H7 (cell line): ENCODE measurements at regions not wholly inside any gene's neighbourhood (a gene's known extent, or its start where the extent isn't known, plus 50 kb on each side); places are given as distances from the start of the nearest gene placed in this dataset.
A peak's percentile ranks its signal among the peaks of the same experiment; 100 is the strongest.
"Not testable (repeated sequence)": the region's sequence is repeated elsewhere in the genome, so short reads cannot be mapped to it uniquely, and the experiment has no call there.

Experiments used
- DNase-seq: peaks from one replicate; pipeline ENCODE4 v3.0.0; 2012
- H3K27me3 ChIP-seq: 2 replicates; pipeline ENCODE4 v1.6.0; 2011; ENCODE audit warnings: mild to moderate bottlenecking, low read length; ENCODE audit not compliant: control insufficient read depth, insufficient read depth
- H3K36me3 ChIP-seq: replicated peaks from 2 replicates; pipeline ENCODE4 v1.5.1; 2011; ENCODE audit warnings: low read length; ENCODE audit not compliant: control insufficient read depth, insufficient read depth
- H3K4me3 ChIP-seq: 2 replicates; pipeline ENCODE4 v1.5.1; 2011; ENCODE audit warnings: low read depth, mild to moderate bottlenecking, control low read depth, low read length, moderate library complexity; ENCODE audit not compliant: insufficient read depth

DNA sequence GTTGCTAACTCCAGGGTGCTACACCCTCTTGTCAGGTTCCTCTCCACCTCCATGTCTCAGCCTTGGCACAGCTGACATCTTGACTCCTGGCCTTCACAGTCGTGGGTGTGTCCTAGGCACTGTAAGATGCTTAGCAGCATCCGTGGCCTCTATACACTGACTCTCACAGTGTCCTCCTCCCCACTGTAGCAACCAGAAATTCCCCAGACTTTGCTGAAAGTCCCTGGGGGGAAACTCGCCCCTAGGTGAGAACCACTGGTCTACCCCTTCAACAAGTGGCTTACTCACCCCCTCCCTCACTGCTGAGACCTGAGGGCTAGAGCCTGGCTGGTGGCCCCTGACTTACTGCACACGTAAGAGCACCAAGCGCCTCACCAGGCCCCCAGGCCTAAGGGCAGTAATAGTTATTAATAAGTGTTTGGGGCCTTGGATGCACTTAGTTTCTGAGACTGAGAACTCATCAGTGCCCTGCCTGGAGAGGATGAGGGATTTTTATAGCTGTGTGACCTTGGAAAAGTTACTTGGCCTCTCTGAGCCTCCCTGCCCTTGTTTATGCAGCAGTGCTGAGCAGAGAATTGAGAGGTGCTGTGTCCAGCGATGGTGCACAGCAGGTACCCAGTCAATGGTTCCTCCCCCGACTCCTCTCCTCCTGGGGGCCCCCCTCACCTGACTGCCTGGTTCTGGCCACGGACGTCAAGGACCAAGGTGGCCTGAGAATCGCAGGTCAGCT, 67.1 kb downstream of the RMI2 start:
- Histone ChIP-seq H3K27me3 (no peaks in the 10 kb centered on the region), H3K4me3 (no peak overlapping the region), H3K36me3 (no peaks in the 10 kb centered on the region)
- no peak for DNase-seq

DNA sequence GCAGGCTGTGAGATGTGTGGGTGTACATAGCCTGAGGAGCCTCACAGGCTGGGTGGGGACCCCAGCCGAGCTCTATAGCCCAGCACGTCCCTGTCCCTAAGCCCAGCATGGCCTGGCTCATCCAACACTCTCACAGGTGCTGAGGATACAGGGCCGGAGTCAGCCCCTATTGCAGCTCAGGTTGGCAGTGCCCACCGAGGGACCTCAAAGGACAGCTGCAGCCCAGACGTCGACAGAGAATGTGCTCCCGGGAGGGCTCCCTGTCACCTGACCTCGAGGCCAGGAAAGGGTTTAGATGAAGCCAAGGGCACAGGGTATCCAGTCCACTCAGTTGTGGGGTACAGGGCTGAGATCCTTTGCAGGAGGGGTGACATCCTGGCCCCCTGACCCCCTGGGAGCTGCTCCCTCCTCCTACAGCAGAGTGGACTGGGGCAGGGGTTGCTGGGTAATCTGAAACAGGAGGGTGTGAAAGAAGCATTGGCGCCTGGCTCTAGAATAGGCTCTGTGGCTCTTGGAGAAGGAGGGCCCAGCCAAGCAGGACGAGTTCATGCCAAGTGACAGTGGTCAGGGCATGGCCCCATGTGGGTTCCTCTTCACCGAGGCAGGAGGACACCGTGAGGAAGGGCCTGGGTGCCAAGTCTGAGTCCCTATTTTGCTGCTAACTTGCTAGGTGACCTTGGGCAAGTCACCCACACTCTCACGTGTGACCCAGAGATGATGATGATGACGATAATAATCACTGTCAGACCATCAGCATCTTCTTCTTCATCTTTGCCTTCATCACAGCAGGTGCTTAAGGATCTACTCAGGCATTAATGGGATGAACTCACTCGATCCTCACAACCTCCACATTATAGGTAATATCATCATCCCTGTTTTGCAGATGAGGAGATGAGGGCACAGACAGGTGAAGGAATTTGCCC, 68.0 kb downstream of the RMI2 start:
- no peak for DNase-seq
- no peaks in the 10 kb centered on the region for H3K27me3 ChIP-seq
- H3K4me3 ChIP-seq, result no peak overlapping the region
- no peaks in the 10 kb centered on the region for H3K36me3 ChIP-seq

GRCh38 chr16:11413907-11414595, 68.8 kb downstream of the RMI2 start:
- peak; percentile 30 for DNase-seq
- H3K4me3 ChIP-seq, result no peak overlapping the region
- H3K36me3 ChIP-seq, result no peaks in the 10 kb centered on the region
- H3K27me3 ChIP-seq, result no peaks in the 10 kb centered on the region

GRCh38 chr16:11414815-11415775, 69.8 kb downstream of the RMI2 start:
- no peak overlapping the region for H3K4me3 ChIP-seq
- H3K27me3 ChIP-seq, result no peaks in the 10 kb centered on the region
- peak; percentile 73 for DNase-seq
- no peaks in the 10 kb centered on the region for H3K36me3 ChIP-seq

DNA sequence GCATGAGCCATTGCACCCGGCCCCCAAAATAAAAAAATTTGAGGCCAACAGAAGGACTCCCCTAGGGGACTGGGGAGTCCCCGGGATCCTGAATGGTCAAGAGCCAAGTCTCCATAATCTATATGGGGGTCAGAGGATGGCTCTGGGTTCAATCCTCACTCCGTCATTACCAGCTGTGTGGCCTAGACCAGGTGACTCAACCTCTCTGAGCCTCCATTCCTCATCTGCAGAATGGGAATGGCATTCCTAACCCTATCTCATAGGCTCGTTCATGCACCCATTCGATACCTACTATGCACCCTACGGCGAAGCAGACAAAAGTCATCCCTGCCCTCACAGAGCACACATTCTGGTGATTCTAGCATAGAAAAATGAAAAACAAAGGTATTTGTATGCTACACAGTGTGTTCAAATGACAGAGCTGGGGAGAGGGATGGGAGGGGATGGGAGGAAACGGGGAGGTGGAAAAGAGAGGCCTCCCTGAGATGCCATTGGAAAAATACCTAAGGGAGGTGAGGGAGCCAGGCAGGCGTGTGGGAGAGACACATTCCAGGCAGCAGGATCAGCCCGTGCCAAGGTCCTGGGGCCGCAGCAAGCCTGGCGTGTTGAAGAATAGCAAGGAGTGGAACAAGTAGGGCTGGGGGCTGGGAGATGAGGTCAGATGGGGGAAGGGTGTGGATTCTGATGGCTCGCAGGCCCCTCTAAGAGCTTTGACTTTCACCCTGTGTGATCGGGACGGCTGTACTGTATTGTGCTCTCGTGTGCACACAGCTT, 71.2 kb downstream of the RMI2 start:
- peak; percentile 30 for DNase-seq
- Histone ChIP-seq H3K4me3 (no peak overlapping the region), H3K36me3 (no peaks in the 10 kb centered on the region), H3K27me3 (no peaks in the 10 kb centered on the region)

DNA sequence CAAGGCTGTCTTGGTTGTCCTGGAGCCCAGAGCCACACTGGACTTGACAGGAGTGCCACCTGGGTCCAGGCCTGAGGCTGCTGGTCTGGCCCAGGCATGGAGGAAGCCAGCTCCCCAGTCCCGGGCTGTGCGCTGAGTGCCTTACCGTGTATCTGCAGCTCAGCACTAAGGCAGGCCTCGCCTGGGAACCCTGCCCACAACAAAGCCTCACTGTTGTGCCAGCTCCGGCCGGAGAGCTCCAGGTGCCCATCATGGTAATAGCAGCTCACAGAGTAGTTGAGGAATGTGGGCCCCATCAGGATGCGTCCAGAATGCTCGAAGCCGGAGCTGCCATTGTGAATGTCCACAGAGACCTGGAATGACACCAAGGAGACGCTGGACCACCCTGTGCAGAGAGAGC, 72.2 kb downstream of the RMI2 start:
- Histone ChIP-seq H3K36me3 (no peaks in the 10 kb centered on the region), H3K4me3 (no peak overlapping the region)

GRCh38 chr16:11418506-11418905, 73.2 kb downstream of the RMI2 start:
- H3K4me3 ChIP-seq, result no peak overlapping the region
- no peaks in the 10 kb centered on the region for H3K36me3 ChIP-seq
- no peaks in the 10 kb centered on the region for H3K27me3 ChIP-seq
- no peak for DNase-seq

More for the DNA sequence above, 72.2 kb downstream of the RMI2 start:
- DNase-seq, result no peak
- H3K27me3 ChIP-seq, result no peaks in the 10 kb centered on the region

DNA sequence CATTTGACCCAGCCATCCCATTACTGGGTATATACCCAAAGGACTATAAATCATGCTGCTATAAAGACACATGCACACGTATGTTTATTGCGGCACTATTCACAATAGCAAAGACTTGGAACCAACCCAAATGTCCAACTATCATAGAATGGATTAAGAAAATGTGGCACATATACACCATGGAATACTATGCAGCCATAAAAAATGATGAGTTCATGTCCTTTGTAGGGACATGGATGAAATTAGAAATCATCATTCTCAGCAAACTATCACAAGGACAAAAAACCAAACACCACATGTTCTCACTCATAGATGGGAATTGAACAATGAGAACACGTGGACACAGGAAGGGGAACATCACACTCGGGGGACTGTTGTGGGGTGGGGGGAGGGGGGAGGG, 74.8 kb downstream of the RMI2 start:
- not testable (repeated sequence) for H3K27me3 ChIP-seq, H3K36me3 ChIP-seq, DNase-seq, H3K4me3 ChIP-seq

DNA sequence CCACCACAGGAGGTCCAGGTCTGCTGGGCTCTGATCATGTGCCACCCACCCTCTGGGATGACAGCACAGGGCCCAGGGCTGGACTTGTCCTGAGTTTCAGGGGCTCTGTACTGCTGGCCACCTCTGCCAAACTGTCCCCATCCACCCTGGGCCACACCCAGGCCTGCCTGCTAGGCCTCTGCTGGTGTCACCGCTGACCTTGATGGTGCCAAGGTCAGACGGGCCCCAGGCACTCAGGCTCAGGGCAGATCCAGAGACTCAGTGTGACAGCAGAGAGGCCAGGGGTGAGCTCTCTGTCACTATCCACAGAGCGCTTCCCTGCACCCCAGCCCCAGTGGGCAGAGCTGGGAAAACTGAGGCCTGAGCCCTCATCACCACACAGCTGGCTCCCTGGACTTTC, 75.6 kb downstream of the RMI2 start:
- H3K36me3 ChIP-seq, result no peaks in the 10 kb centered on the region
- no peak for DNase-seq
- no peak overlapping the region for H3K4me3 ChIP-seq
- no peaks in the 10 kb centered on the region for H3K27me3 ChIP-seq

DNA sequence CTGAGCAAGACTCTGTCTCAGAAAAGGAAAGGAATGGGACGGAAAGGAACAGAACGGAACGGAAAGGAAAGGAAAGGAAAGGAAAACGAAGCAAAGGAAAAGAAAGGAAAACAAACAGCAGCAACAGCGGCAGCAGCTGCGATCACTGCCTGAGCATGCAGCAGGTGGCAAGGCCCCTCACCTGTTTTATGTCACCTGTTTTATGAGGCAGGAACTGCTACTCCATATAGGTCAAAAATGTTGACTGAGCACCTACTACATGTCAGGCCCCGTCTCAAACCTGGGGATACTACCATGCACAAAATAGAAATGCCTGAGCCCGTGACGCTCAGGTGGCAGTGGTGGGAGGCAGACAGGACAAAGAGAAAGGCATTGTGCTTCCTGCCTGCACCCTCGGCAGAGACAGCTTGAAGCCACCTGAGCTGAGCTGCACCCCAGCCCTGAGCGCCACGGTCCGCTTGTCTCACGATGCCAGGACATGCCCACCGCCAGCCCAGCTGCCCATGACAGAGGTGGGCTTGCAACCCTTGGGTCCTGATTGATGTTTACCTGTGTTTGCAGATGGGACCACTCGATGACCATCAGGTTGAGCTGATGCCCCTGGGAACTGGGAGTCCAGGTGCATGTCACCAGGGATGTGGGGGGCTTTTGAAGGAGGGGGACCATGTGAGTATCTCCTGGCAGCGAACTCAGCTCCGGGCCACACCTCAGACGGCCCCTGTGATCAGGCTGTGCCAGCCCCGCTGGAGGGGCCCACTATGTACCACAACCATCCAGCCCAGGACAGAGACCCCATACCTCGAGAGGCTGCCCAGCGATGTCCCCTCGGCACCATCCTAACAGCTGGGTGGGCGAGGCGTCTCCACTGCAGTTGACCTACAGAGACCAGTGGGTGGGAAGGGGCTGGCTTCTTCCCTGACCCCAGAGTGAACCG, 77.4 kb downstream of the RMI2 start:
- Histone ChIP-seq H3K27me3 (no peaks in the 10 kb centered on the region), H3K36me3 (no peaks in the 10 kb centered on the region), H3K4me3 (no peak overlapping the region)
- no peak for DNase-seq

DNA sequence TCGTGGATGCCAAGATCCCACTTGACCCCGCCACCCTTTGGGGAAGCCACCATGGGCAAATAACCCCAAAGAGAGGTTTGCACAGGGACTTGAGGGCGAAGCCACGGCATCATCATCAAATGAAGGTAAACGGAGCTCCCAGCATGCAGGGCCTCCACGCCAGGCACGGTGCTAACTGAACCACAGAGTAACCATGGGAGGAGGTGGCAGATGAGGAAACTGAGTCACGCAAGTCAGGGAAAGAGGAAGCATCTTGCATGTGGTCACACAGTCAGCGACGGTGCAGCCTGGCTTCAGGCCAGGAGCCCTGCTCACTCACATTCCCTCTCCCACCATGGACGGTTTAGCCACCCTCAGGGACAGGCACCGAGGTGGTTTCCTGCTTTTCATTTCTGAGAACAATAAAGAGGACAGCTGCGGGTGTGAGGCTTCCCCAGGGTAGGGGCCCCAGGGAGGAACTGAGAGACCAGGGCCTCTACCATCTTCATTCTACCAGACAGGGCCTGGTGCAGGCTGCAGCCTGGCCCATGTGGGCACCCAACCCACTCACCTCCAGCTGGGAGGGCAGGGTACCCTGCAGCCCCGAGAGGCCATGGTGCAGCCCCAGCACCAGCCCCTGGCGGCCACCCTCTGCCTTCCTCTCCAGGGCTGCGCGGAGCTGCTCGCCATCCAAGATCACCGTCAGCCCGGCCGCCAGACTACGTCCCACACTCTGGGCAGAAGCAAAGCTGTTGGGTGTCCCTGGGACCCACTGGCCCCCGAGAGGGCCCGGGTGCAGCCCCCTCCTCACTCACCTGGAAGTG, 78.3 kb downstream of the RMI2 start:
- peak; percentile 48 for DNase-seq
- H3K36me3 ChIP-seq, result no peaks in the 10 kb centered on the region
- H3K27me3 ChIP-seq, result no peaks in the 10 kb centered on the region
- no peak overlapping the region for H3K4me3 ChIP-seq

DNA sequence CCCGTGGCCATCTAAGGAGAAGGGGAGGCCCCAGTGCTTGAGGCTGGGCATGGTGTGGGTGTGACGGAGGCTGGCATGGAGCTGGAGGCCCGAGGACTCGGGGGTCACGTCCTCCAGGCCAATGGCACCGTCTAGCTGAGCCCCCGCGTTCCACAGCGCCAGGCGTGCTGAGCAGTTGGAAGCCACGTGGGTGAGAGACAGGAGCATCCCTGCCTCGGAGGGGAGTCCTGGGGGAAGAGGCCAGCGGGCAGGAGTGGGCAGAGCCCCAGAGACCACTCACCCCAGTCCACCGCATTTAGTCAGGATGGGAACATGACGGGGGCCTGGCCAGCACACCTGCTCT, 78.8 kb downstream of the RMI2 start:
- Histone ChIP-seq H3K27me3 (no peaks in the 10 kb centered on the region), H3K36me3 (no peaks in the 10 kb centered on the region), H3K4me3 (no peak overlapping the region)
- peak; percentile 36 for DNase-seq
